ENCODE measurements at regions not wholly inside any gene's neighbourhood (a gene's known extent, or its start where the extent isn't known, plus 50 kb on each side); places are given as distances from the start of the nearest gene placed in this dataset.

DNA sequence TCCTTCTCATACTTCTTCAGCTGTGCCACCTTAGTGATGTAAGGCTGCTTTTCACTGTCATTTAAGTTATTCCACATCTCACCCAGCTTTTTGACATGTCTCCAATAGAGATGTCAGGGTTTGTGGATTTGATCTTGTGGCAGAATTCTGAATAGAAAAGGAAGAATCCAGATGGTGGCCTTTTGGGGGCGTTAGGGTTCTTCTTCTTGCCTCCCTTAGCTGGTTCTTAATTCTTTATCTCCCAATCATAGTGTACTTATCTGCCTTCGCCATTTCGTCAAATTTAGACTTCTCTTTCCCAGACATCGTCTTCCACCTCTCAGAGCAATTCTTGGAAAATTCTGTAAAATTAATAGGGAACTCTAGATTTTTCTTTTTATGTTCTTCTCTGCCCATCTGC is 422.9 kb downstream of the GJA1 start:
- ChIA-PET CTCF (no interaction called here), POLR2A (no interaction called here)
- DNase-seq (ENCODE audit: extremely low spot score) = no peak
- TF ChIP-seq, protein P1, sequence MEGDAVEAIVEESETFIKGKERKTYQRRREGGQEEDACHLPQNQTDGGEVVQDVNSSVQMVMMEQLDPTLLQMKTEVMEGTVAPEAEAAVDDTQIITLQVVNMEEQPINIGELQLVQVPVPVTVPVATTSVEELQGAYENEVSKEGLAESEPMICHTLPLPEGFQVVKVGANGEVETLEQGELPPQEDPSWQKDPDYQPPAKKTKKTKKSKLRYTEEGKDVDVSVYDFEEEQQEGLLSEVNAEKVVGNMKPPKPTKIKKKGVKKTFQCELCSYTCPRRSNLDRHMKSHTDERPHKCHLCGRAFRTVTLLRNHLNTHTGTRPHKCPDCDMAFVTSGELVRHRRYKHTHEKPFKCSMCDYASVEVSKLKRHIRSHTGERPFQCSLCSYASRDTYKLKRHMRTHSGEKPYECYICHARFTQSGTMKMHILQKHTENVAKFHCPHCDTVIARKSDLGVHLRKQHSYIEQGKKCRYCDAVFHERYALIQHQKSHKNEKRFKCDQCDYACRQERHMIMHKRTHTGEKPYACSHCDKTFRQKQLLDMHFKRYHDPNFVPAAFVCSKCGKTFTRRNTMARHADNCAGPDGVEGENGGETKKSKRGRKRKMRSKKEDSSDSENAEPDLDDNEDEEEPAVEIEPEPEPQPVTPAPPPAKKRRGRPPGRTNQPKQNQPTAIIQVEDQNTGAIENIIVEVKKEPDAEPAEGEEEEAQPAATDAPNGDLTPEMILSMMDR (IDR thresholded peaks at IDR 0.05; ENCODE audit: control extremely low read depth, extremely low read depth, low read depth, missing control alignments) = no peak

DNA sequence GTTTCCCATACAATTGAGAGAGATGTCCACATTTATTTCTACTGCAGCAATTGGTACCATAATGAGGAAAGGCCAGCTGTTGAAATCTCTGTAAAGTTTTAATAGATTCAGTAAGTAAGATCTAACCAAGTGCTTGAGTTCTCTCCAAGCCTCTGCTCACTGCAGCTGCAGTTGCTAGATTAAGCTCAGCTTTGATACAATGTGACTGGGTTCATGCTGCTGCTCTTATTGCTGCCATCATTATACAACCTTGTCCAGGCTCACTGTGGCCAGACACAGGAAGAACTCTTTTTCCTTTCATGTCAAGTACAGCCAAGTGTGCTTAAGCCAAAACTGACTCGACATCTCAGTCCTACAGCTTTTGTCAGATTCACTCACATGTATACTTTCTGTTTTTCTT is 423.5 kb downstream of the GJA1 start:
- CTCF ChIA-PET = interaction anchor here (2.4 kb wide), 1 partner anchor 10 kb away, joined by 9 read pairs; no protein-coding TSS in a partner anchor
- TF ChIP-seq, protein P1 (IDR thresholded peaks at IDR 0.05; ENCODE audit: control extremely low read depth, extremely low read depth, low read depth, missing control alignments) = no peak
- POLR2A ChIA-PET = no interaction called here
- DNase-seq (ENCODE audit: extremely low spot score) = no peak

DNA sequence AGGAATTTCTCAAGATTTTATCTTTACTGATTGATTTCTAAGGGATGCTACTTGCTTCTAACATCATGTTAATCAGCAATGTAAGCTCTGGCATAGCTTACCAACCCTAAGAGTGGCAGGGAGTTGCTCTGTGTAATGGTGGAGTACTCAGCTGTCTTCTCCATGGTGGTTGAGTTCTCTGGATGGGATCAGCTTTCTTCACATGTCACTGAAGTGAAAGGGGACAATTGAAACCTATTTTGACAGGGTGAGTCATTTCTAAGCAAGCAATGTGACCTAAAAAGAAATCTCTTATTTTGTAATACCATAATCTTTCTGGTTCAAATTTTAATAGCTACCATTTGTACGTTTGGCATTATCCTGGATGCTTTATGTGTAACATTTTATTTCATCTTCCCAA is 430.4 kb downstream of the GJA1 start:
- ChIA-PET POLR2A (no interaction called here), CTCF (interaction anchor here (0.8 kb wide), 1 partner anchor 16 kb away, joined by 3 read pairs; no protein-coding TSS in a partner anchor)
- TF ChIP-seq, protein P1 (IDR thresholded peaks at IDR 0.05; ENCODE audit: control extremely low read depth, extremely low read depth, low read depth, missing control alignments) = no peak
- DNase-seq (ENCODE audit: extremely low spot score) = no peak

DNA sequence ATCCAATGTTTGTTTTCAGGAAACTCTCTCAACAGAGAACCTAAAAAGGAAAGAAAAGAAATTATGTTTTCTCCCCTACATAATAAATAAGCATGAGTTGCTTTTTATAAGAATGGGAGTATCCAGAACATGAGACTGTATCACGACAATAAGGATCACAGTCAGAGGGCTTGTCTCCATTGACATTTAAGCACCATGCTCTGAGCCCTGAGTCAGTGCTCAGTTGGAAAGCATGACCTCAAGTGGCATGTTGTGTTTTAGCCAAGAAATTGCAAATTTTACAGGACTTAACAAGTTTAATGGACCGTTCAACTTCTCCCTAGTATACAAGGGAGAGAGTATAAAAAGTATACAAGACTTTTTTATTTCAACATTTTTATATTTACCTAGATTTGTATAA is 431.6 kb downstream of the GJA1 start:
- no peak for DNase-seq (ENCODE audit: extremely low spot score)
- ChIA-PET CTCF (no interaction called here), POLR2A (no interaction called here)
- TF ChIP-seq, protein P1 (IDR thresholded peaks at IDR 0.05; ENCODE audit: control extremely low read depth, extremely low read depth, low read depth, missing control alignments) = no peak

DNA sequence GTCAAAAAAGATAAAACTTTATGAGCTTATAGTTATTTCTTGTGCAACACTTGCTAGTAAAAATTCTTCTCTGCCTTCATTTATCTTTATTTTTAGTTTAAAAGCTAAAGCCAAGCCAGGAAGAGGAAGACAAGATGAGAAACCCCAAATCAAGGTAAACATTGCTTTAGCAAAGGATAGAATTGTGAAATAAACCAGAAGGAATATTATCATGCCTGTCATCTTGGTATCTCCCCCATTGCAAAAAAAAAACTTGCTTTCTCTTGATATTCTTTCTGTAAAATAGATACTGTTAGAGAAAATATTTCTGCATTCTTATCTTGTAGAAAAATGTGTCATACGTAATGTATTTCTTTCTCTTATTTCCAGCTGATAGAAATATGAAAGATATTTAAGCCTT is 432.8 kb downstream of the GJA1 start:
- TF ChIP-seq, protein P1 (IDR thresholded peaks at IDR 0.05; ENCODE audit: control extremely low read depth, extremely low read depth, low read depth, missing control alignments) = no peak
- ChIA-PET CTCF (interaction anchor here (1.3 to 1.8 kb wide), 2 partner anchors 17 to 18 kb away, joined by 3 read pairs; no protein-coding TSS in a partner anchor), POLR2A (no interaction called here)
- DNase-seq (ENCODE audit: extremely low spot score) = no peak

DNA sequence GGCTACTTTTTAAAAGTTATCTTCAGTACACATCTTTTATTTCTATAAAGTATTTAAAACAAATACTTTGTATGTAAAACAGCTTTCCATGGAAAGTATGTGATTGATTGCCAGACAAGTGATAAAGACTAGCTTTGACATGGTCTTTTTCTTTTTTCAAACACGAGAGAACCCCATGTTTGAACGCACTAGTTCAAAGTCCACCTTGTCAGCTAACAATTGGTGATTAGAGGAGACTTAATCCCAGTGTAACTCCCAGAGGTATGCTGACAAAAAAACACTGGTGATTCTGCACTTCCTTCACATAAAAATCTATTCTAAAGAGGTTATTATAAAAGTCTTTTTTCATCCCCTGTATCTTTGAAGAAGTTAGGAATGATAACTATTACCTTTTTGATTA is 438.1 kb downstream of the GJA1 start:
- CTCF ChIA-PET = interaction anchor here (2.2 kb wide), 1 partner anchor 26 kb away, joined by 5 read pairs; no protein-coding TSS in a partner anchor
- TF ChIP-seq, protein P1 (IDR thresholded peaks at IDR 0.05; ENCODE audit: control extremely low read depth, extremely low read depth, low read depth, missing control alignments) = no peak
- POLR2A ChIA-PET = no interaction called here
- no peak for DNase-seq (ENCODE audit: extremely low spot score)

DNA sequence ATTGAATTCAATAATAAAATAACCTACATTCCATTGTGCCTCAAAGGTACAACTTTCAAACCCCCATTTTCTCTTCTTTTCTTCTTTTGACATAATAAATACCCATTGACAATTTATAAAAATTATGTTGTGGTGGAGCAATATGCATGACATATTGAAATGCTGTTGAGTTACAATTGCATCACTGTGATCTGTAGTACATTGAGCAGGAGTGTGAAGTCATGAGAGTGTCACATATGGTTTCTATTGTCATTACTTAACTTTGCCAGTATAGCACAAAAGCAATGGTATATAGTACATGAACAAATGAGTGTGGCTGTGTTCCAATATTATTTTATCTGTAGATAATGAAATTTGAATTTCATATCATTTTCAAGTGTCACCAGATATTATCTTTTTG is 441.3 kb downstream of the GJA1 start:
- TF ChIP-seq, protein P1 (IDR thresholded peaks at IDR 0.05; ENCODE audit: control extremely low read depth, extremely low read depth, low read depth, missing control alignments) = no peak
- ChIA-PET POLR2A (no interaction called here), CTCF (no interaction called here)
- DNase-seq (ENCODE audit: extremely low spot score) = no peak
